Thymus (tissue), 11 donors: ENCODE measurements at regions not wholly inside any gene's neighbourhood (a gene's known extent, or its start where the extent isn't known, plus 50 kb on each side); places are given as distances from the start of the nearest gene placed in this dataset.

Experiments
- DNase-seq, 9 donors: peaks; one replicate each; pipeline ENCODE4 v3.0.0-alpha.2; 2013; ENCODE audit warnings: low spot score in 9 of 9, low read depth in 6 of 9, missing footprints in 1 of 9
- H3K27ac ChIP-seq, 2 donors: one replicate each; pipeline ENCODE4 v1.5.1; 2013; ENCODE audit warnings: control low read depth in 1 of 2, low read depth in 1 of 2, low read length in 1 of 2, mild to moderate bottlenecking in 1 of 2, moderate library complexity in 1 of 2
- H3K27me3 ChIP-seq, 2 donors: one replicate each; pipeline ENCODE4 v1.5.1; 2013; ENCODE audit warnings: low read length in 1 of 2; ENCODE audit not compliant: control insufficient read depth in 2 of 2, insufficient read depth in 1 of 2
- H3K36me3 ChIP-seq, 2 donors: one replicate each; pipeline ENCODE4 v1.5.1; 2013; ENCODE audit warnings: low read length in 1 of 2, mild to moderate bottlenecking in 1 of 2, moderate library complexity in 1 of 2; ENCODE audit not compliant: control insufficient read depth in 2 of 2, insufficient read depth in 2 of 2
- H3K4me1 ChIP-seq, 2 donors: one replicate each; pipeline ENCODE4 v1.5.1; 2013; ENCODE audit warnings: low read length in 2 of 2; ENCODE audit not compliant: control insufficient read depth in 2 of 2, insufficient read depth in 2 of 2
- H3K4me3 ChIP-seq, 2 donors: one replicate each; pipeline ENCODE4 v1.5.1; 2013; ENCODE audit warnings: low read length in 2 of 2, control low read depth in 1 of 2, mild to moderate bottlenecking in 1 of 2
- H3K9me3 ChIP-seq, 2 donors: one replicate each; pipeline ENCODE4 v1.5.1; 2013; ENCODE audit warnings: low read length in 1 of 2, mild to moderate bottlenecking in 1 of 2; ENCODE audit not compliant: control insufficient read depth in 2 of 2, insufficient read depth in 1 of 2
- WGBS: extraction: QIAGEN DNeasy Blood & Tissue Kit; methylation state at CpG from one replicate; pipeline ENCODE4 v1.1.7; 2013; 5-methylcytosine and 5-hydroxymethylcytosine counted together
- donor health status: healthy.

DNA sequence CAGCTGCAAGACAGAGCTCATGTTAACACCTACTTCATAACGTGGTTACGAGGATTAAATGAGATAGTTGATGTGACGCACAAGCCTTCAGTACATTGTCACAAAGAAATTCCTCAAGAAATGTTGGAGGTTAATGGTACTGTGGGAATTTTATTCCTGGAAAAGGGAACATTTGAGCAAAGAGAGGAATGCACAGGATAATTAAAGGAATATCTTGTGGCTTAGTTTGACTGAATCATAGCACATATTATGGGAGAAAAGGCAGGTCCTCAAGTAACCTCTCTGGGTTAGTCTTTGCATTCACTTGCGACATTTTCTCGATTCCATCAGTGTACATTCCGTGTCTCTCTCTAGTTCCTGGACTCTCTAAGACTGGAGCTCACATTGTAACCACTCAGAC lies 300.2 kb upstream of the DUSP10 start:
- 97% methylated on average over 6 of the region's 6 CpGs for WGBS
- no peak overlapping the region for H3K4me3 ChIP-seq
- DNase-seq = no peak

DNA sequence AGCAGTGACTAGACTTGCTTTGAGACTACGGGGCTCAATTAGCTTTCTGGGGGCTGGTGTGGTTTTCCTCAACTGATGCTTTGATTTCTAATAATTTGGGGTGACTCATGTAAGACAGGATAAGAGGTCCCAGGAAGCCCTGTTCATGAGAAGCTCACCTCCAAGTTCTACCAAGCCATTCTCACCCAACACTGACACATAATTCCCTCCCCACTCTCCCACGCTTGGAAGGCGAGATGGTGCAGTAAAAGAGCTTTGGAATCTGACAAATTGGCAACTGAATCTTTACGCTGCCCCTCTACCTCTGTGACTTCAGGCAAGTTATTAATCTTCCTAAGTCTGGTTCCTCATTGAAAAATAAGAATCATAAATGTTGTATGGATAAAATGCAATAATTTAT lies 299.1 kb upstream of the DUSP10 start:
- 95% methylated on average over 4 of the region's 4 CpGs for WGBS
- no peaks in the 10 kb centered on the region for H3K4me1 ChIP-seq
- no peaks in the 10 kb centered on the region for H3K27me3 ChIP-seq
- H3K27ac ChIP-seq = no peak overlapping the region
- DNase-seq = no peak
- no peak overlapping the region for H3K4me3 ChIP-seq
- H3K36me3 ChIP-seq = no peaks in the 10 kb centered on the region
- H3K9me3 ChIP-seq = no peaks in the 10 kb centered on the region

More for the DNA sequence above, 300.2 kb upstream of the DUSP10 start:
- H3K27ac ChIP-seq = no peak overlapping the region
- H3K4me1 ChIP-seq = no peaks in the 10 kb centered on the region
- no peaks in the 10 kb centered on the region for H3K27me3 ChIP-seq
- H3K36me3 ChIP-seq = no peaks in the 10 kb centered on the region
- no peaks in the 10 kb centered on the region for H3K9me3 ChIP-seq

DNA sequence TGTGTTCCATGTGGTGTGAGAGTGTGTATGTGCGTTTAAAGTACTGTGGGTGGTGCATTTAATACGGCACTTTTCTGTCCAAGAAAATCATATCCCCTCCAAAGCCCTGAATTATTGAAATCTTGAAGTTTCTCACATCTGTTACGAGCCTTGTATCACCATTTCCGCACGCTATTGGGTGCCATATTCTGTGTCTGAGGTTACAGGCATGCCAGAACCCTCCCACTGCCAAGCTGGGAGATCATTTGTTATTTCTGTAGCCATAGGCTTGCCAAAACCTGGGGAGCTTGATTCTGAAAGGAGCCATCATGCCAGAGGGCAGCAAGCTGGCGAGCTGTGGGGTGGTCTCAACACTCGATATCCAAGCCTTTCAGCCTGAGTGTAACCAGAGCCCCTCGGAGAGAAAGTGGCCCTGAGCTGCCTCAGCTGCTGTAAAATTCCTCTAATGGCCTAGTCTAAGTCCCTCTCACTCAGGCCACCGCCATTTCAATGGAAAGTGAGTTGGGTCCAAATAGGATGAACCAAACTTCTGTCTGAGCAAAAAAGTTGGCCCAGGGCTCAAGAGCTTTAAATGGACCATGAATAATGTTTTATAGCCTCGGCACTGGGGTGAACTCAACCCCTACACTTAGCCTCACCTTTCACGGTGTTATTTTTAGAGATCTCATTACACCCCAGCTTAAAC lies 298.4 kb upstream of the DUSP10 start:
- DNase-seq = no peak
- no peaks in the 10 kb centered on the region for H3K27me3 ChIP-seq
- H3K27ac ChIP-seq = no peak overlapping the region
- no peaks in the 10 kb centered on the region for H3K9me3 ChIP-seq
- no peaks in the 10 kb centered on the region for H3K4me1 ChIP-seq
- WGBS = 94% methylated on average over 11 of the region's 11 CpGs
- H3K4me3 ChIP-seq = no peak overlapping the region
- no peaks in the 10 kb centered on the region for H3K36me3 ChIP-seq

DNA sequence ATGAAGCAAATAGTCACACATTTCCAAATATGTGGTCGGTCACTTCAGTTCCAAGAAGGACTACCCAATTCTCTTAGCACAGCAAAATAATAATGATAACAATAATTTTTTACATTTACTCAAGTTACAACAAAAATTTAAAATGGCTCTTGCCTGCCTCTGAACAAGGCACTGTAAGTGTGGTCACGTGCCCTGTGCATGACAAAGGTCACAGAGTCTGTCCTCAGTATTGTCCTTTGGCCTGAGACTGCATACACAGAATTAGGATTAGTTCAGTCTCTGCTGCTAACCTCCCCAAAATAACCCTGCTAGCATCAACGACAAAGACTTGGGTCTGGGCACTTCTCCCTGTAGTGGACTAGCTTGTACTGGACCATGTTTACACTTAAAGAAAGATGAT lies 297.1 kb upstream of the DUSP10 start:
- Histone ChIP-seq H3K4me3 (no peak overlapping the region), H3K27ac (no peak overlapping the region), H3K9me3 (no peaks in the 10 kb centered on the region), H3K4me1 (no peaks in the 10 kb centered on the region), H3K27me3 (no peaks in the 10 kb centered on the region), H3K36me3 (no peaks in the 10 kb centered on the region)
- WGBS = 93% methylated on average over 3 of the region's 3 CpGs
- no peak for DNase-seq

DNA sequence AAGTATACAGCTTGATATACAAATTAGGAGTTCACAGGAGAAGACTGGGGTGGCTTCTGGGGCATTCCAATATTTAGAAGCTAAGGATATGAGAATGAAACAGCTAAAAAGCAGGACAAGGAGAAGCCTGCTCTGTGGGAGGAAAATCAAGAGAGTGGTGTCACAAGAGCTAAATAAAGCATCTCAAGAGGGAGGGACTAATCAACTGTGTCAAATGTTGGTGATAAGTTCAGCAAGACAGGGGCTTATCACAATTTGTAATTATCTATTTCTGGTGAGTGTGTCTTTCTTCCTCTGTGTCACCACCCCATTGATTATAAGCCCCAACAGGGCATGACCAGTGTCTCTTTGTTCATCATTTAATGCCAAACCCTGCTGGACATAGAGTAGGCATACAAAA lies 295.8 kb upstream of the DUSP10 start:
- no peaks in the 10 kb centered on the region for H3K27me3 ChIP-seq
- H3K9me3 ChIP-seq = no peaks in the 10 kb centered on the region
- H3K4me3 ChIP-seq = no peak overlapping the region
- no peaks in the 10 kb centered on the region for H3K36me3 ChIP-seq
- H3K27ac ChIP-seq = no peak overlapping the region
- DNase-seq = no peak
- no peaks in the 10 kb centered on the region for H3K4me1 ChIP-seq

DNA sequence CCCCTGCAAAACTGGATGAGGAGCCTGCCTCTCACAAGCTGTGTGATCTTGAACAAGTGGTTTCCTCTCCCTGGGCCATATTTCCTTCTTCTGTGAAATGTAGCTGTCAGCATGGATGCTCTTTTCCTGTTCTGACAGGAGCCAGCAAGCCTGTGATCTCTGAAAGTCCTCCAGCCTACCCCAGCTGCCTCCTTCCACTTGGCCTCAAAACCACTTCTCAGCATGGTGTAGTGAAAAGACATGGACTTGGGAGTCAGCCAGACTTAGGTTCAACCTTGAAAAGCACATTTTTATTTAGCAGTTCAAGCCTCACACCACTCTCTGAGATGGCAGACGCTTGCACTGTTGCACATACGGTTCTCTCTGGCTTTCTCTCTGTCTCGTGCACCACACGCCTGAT lies 292.9 kb upstream of the DUSP10 start:
- Histone ChIP-seq H3K9me3 (no peaks in the 10 kb centered on the region), H3K27ac (no peak overlapping the region), H3K36me3 (no peaks in the 10 kb centered on the region), H3K27me3 (no peaks in the 10 kb centered on the region), H3K4me3 (no peak overlapping the region), H3K4me1 (no peaks in the 10 kb centered on the region)
- peak in 4 of 9 donors; percentile 5 to 42 (median 14) for DNase-seq
- 67% methylated on average over 4 of the region's 4 CpGs for WGBS

DNA sequence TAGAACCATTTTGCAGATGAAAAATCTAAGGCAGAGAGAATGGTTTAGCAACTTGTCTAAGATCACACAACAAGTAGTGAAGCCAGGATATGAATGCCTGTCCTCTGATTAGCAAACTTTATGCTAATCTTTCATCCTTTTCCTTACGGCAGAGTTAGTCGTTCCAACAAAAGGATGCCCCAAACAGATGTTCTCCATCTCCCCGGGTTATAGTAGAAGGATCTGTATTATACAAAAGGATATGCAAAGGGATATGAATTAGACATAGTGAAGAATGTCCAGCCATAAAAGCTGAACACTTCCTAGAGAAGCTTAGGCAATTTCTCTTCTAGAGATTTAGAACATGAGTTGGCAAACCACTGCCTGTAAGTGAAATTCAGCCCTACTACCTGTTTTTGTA lies 291.6 kb upstream of the DUSP10 start:
- H3K36me3 ChIP-seq = no peaks in the 10 kb centered on the region
- WGBS = 96% methylated on average over 3 of the region's 3 CpGs
- DNase-seq = no peak
- no peaks in the 10 kb centered on the region for H3K27me3 ChIP-seq
- H3K4me3 ChIP-seq = no peak overlapping the region
- no peaks in the 10 kb centered on the region for H3K4me1 ChIP-seq
- no peaks in the 10 kb centered on the region for H3K9me3 ChIP-seq
- H3K27ac ChIP-seq = no peak overlapping the region

DNA sequence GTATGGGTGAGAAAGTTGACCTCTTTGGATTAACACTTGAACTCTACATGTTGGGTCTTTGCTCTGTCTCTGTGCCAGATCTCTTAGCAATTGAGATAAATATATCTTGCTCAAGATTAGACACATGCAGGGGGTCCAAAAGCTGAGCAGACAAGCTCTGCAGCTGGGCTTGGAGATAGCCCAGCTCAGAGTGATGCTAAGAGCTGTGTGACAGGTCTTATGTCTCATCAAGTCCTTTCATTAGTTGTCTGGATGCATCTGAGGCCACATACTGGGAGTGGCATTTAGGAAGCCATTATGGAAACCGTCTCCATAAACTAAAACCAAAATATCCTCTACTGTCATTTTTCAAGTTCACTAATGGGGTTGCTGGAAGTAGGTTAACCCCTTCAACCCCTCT lies 289.4 kb upstream of the DUSP10 start:
- no peak for DNase-seq
- H3K27ac ChIP-seq = no peak overlapping the region
- H3K36me3 ChIP-seq = no peaks in the 10 kb centered on the region
- H3K27me3 ChIP-seq = no peaks in the 10 kb centered on the region
- H3K9me3 ChIP-seq = no peaks in the 10 kb centered on the region
- H3K4me3 ChIP-seq = no peak overlapping the region
- H3K4me1 ChIP-seq = no peaks in the 10 kb centered on the region
- 91% methylated on average over 1 of the region's 1 CpG for WGBS

DNA sequence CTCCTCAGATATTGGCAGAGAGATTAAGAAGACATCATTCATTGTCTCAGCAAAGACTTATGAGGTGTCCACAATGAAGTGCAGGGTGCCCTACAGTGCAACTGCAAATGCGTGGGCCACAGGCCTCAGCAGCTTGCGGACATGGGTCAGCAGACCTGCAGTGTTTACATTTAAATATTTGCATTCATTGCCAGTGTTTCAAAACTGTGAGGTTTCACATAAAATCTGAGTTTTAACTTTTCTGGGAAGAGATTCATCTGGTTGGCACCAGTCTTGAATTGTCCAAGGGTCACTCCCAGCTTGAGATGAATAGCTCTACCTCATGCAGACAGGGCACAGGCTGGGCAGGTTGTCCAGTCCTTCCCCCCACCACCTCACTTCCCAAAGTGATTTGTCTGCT lies 286.8 kb upstream of the DUSP10 start:
- Histone ChIP-seq H3K4me3 (no peak overlapping the region), H3K27me3 (no peaks in the 10 kb centered on the region), H3K4me1 (no peaks in the 10 kb centered on the region), H3K27ac (no peak overlapping the region), H3K9me3 (no peaks in the 10 kb centered on the region), H3K36me3 (no peaks in the 10 kb centered on the region)
- WGBS = 98% methylated on average over 2 of the region's 2 CpGs
- no peak for DNase-seq

DNA sequence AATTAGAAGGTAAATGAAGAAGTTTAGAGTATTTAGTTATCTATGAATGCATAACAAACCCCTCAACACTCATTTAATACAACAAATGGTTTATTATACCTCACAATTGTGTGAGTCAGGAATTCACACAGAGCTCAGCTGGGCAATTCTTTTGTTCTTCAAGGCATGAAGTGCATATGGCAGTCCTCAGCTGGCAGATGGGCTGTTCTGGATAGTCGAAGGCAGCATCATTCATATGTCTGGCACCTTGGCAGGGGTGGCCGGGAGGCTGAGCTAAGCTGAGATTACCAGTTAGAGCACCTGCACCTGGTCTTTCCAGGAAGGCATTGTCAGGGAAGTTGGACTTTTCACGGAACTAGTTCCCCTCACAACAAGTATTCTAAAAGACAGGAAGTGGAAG lies 286.2 kb upstream of the DUSP10 start:
- no peak for DNase-seq
- no peaks in the 10 kb centered on the region for H3K9me3 ChIP-seq
- no peaks in the 10 kb centered on the region for H3K36me3 ChIP-seq
- no peak overlapping the region for H3K27ac ChIP-seq
- WGBS = 92% methylated on average over 3 of the region's 3 CpGs
- H3K4me3 ChIP-seq = no peak overlapping the region
- H3K4me1 ChIP-seq = no peaks in the 10 kb centered on the region
- no peaks in the 10 kb centered on the region for H3K27me3 ChIP-seq
